Trophoblast cell (in vitro differentiated cells and primary cell): ENCODE measurements at regions not wholly inside any gene's neighbourhood (a gene's known extent, or its start where the extent isn't known, plus 50 kb on each side); places are given as distances from the start of the nearest gene placed in this dataset.

ENCODE experiments used
- DNase-seq, 2 donors: peaks; one replicate each; pipeline ENCODE4 v3.0.0-alpha.2; 2016
- H2AFZ ChIP-seq: 2 replicates; pipeline ENCODE4 v1.6.1; 2013; ENCODE audit warnings: low read length, moderate library complexity, mild to moderate bottlenecking; ENCODE audit not compliant: insufficient read depth, poor library complexity
- H2AK5ac ChIP-seq: 2 replicates; pipeline ENCODE4 v1.6.1; 2013; ENCODE audit warnings: mild to moderate bottlenecking, low read length
- H2BK120ac ChIP-seq: 2 replicates; pipeline ENCODE4 v1.6.1; 2013; ENCODE audit warnings: low read length, mild to moderate bottlenecking, moderate library complexity; ENCODE audit not compliant: insufficient read depth, poor library complexity
- H2BK12ac ChIP-seq: 2 replicates; pipeline ENCODE4 v1.6.1; 2013; ENCODE audit warnings: mild to moderate bottlenecking, low read length, moderate library complexity
- H2BK5ac ChIP-seq: 2 replicates; pipeline ENCODE4 v1.6.1; 2013; ENCODE audit warnings: low read length, low read depth, moderate library complexity, mild to moderate bottlenecking; ENCODE audit not compliant: poor library complexity
- H3K14ac ChIP-seq: 2 replicates; pipeline ENCODE4 v1.6.1; 2013; ENCODE audit warnings: mild to moderate bottlenecking, low read length
- H3K18ac ChIP-seq: 2 replicates; pipeline ENCODE4 v1.6.1; 2013; ENCODE audit warnings: mild to moderate bottlenecking, low read length
- H3K23ac ChIP-seq: 2 replicates; pipeline ENCODE4 v1.6.1; 2013; ENCODE audit warnings: low read length
- H3K27ac ChIP-seq: 2 replicates; pipeline ENCODE4 v1.5.1; 2013; ENCODE audit warnings: low read depth, mild to moderate bottlenecking, inconsistent platforms, low read length, moderate library complexity
- H3K27me3 ChIP-seq: 2 replicates; pipeline ENCODE4 v1.6.1; 2013; ENCODE audit warnings: inconsistent platforms, mild to moderate bottlenecking, low read length, moderate library complexity; ENCODE audit not compliant: insufficient read depth
- H3K36me3 ChIP-seq, 2 experiments: 1 replicate in 1 of 2; 2 replicates in 1 of 2; pipeline ENCODE4 v1.6.1; 2013; ENCODE audit warnings: low read length in 2 of 2, mild to moderate bottlenecking in 2 of 2, moderate library complexity in 1 of 2; ENCODE audit not compliant: insufficient read depth in 2 of 2, control insufficient read depth in 1 of 2
- H3K4ac ChIP-seq: 2 replicates; pipeline ENCODE4 v1.6.1; 2013; ENCODE audit warnings: low read depth, mild to moderate bottlenecking, low read length, moderate library complexity
- H3K4me1 ChIP-seq, 2 experiments: 1 replicate in 1 of 2; 2 replicates in 1 of 2; pipeline ENCODE4 v1.6.1; 2013; ENCODE audit warnings: low read length in 2 of 2, mild to moderate bottlenecking in 2 of 2, moderate library complexity in 1 of 2; ENCODE audit not compliant: insufficient read depth in 2 of 2, control insufficient read depth in 1 of 2
- H3K4me2 ChIP-seq: 2 replicates; pipeline ENCODE4 v1.6.1; 2013; ENCODE audit warnings: inconsistent platforms, mild to moderate bottlenecking, low read length, moderate library complexity
- H3K4me3 ChIP-seq: 2 replicates; pipeline ENCODE4 v1.5.1; 2013; ENCODE audit warnings: mild to moderate bottlenecking, low read depth, low read length, inconsistent platforms
- H3K79me1 ChIP-seq: one replicate; pipeline ENCODE4 v1.6.1; 2013; ENCODE audit warnings: low read length
- H3K79me2 ChIP-seq: 2 replicates; pipeline ENCODE4 v1.6.1; 2013; ENCODE audit warnings: low read length, mild to moderate bottlenecking; ENCODE audit not compliant: control insufficient read depth, insufficient read depth, poor library complexity
- H3K9ac ChIP-seq: 2 replicates; pipeline ENCODE4 v1.6.1; 2013; ENCODE audit warnings: mild to moderate bottlenecking, low read length
- H3K9me3 ChIP-seq: 2 replicates; pipeline ENCODE4 v1.6.1; 2013; ENCODE audit warnings: low read depth, mild to moderate bottlenecking, control low read depth, inconsistent platforms, low read length; ENCODE audit not compliant: insufficient read depth
- H4K12ac ChIP-seq: 2 replicates; pipeline ENCODE4 v1.6.1; 2013; ENCODE audit warnings: low read depth, mild to moderate bottlenecking, low read length, moderate library complexity
- H4K8ac ChIP-seq: 2 replicates; pipeline ENCODE4 v1.6.1; 2013; ENCODE audit warnings: low read depth, mild to moderate bottlenecking, low read length, moderate library complexity
- H4K91ac ChIP-seq: one replicate; pipeline ENCODE4 v1.6.1; 2013; ENCODE audit warnings: low read depth, mild to moderate bottlenecking, low read length, moderate library complexity
- WGBS: extraction: QIAGEN DNeasy Blood & Tissue Kit; methylation state at CpG from one replicate; pipeline ENCODE4 v1.1.7; 2013; ENCODE audit warnings: missing lambda C conversion rate; ENCODE audit not compliant: insufficient read length, insufficient coverage; ENCODE audit errors: extremely low coverage; 5-methylcytosine and 5-hydroxymethylcytosine counted together

- Histone ChIP-seq H3K4me2 (no peak overlapping the region), H3K9me3 (no peaks in the 10 kb centered on the region), H3K14ac (no peak overlapping the region), H3K23ac (no peak overlapping the region), H3K27me3 (no peaks in the 10 kb centered on the region), H2BK5ac (no peak overlapping the region), H3K9ac (no peak overlapping the region), H3K4me3 (no peak overlapping the region), H3K79me2 (no peaks in the 10 kb centered on the region), H2AFZ (no peak overlapping the region), H4K12ac (no peak overlapping the region), H3K18ac (no peak overlapping the region), H2BK12ac (no peak overlapping the region), H3K79me1 (no peaks in the 10 kb centered on the region), H2AK5ac (no peak overlapping the region), H3K4ac (no peak overlapping the region), H4K91ac (no peak overlapping the region), H3K4me1 (no peaks in the 10 kb centered on the region), H3K27ac (no peak overlapping the region), H3K36me3 (no peaks in the 10 kb centered on the region), H2BK120ac (no peak overlapping the region), H4K8ac (no peak overlapping the region)
- WGBS = no CpG with 5 or more reads among the region's 3 CpGs
- no peak for DNase-seq
Measured at GRCh38 chr6:129921169-129921817, 60.2 kb upstream of the TMEM244 start.

- no CpG with 5 or more reads among the region's 7 CpGs for WGBS
Measured at GRCh38 chr6:129920103-129920798, 59.1 kb upstream of the TMEM244 start.

GRCh38 chr6:129911732-129912131, 50.6 kb upstream of the TMEM244 start:
- H3K18ac ChIP-seq = no peak overlapping the region
- H2BK12ac ChIP-seq = no peak overlapping the region
- H2AK5ac ChIP-seq = no peak overlapping the region
- no peaks in the 10 kb centered on the region for H3K36me3 ChIP-seq
- no peaks in the 10 kb centered on the region for H3K79me2 ChIP-seq
- H3K4me3 ChIP-seq = no peak overlapping the region
- H4K8ac ChIP-seq = no peak overlapping the region
- no peaks in the 10 kb centered on the region for H3K27me3 ChIP-seq
- no peak overlapping the region for H3K4me2 ChIP-seq
- no peak overlapping the region for H4K91ac ChIP-seq
- H3K27ac ChIP-seq = no peak overlapping the region
- H2BK120ac ChIP-seq = no peak overlapping the region
- H3K14ac ChIP-seq = no peak overlapping the region
- no peak overlapping the region for H3K9ac ChIP-seq
- H2BK5ac ChIP-seq = no peak overlapping the region
- no peak overlapping the region for H3K23ac ChIP-seq
- no peaks in the 10 kb centered on the region for H3K4me1 ChIP-seq
- no CpG with 5 or more reads among the region's 1 CpG for WGBS
- H3K9me3 ChIP-seq = no peaks in the 10 kb centered on the region
- H3K79me1 ChIP-seq = no peaks in the 10 kb centered on the region
- no peak overlapping the region for H2AFZ ChIP-seq
- no peak overlapping the region for H4K12ac ChIP-seq
- DNase-seq = no peak
- no peak overlapping the region for H3K4ac ChIP-seq

More at GRCh38 chr6:129920103-129920798, 59.1 kb upstream of the TMEM244 start:
- Histone ChIP-seq H2BK5ac (no peak overlapping the region), H3K27ac (no peak overlapping the region), H4K91ac (no peak overlapping the region), H3K9me3 (no peaks in the 10 kb centered on the region), H3K9ac (no peak overlapping the region), H3K14ac (no peak overlapping the region), H3K36me3 (no peaks in the 10 kb centered on the region), H3K4me3 (no peak overlapping the region), H3K18ac (no peak overlapping the region), H3K4me1 (no peaks in the 10 kb centered on the region), H2AFZ (no peak overlapping the region), H4K8ac (no peak overlapping the region), H2BK12ac (no peak overlapping the region), H3K79me2 (no peaks in the 10 kb centered on the region), H3K4me2 (no peak overlapping the region), H3K27me3 (no peaks in the 10 kb centered on the region), H2BK120ac (no peak overlapping the region), H3K23ac (no peak overlapping the region), H4K12ac (no peak overlapping the region), H2AK5ac (no peak overlapping the region), H3K79me1 (no peaks in the 10 kb centered on the region), H3K4ac (no peak overlapping the region)
- peak; percentile 90 to 98 for DNase-seq
